NOMO-1 treated with dmso at 0.1 percent for 144 hours (cell line): ENCODE measurements at regions not wholly inside any gene's neighbourhood (a gene's known extent, or its start where the extent isn't known, plus 50 kb on each side); places are given as distances from the start of the nearest gene placed in this dataset.
"Not testable (repeated sequence)": the region's sequence is repeated elsewhere in the genome, so short reads cannot be mapped to it uniquely, and the experiment has no call there.

Source experiments
- DNase-seq: peaks from one replicate; lab custom pipeline; 2025; ENCODE audit not compliant: unreplicated experiment; lab: John Stamatoyannopoulos, UW

DNA sequence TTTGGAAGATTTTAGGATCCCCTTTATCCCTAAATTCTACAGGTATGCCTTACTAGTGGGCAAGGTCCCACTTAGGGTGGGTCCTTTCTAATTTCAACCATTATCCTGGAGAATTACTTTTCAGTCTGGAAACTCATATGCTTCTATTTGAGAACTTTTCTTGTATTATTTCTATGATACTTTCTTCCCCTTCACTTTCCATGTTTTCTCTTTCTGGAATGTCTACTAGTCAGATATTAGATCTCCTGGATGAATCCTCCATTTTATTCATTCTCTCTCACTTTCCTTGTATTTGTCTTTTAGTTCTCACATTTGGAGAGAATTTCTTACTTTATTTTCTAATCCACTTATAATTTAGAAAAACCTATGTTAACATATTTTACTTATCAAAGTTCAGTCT, 83.9 kb upstream of the SIPA1L2 start:
- DNase-seq, result no peak

DNA sequence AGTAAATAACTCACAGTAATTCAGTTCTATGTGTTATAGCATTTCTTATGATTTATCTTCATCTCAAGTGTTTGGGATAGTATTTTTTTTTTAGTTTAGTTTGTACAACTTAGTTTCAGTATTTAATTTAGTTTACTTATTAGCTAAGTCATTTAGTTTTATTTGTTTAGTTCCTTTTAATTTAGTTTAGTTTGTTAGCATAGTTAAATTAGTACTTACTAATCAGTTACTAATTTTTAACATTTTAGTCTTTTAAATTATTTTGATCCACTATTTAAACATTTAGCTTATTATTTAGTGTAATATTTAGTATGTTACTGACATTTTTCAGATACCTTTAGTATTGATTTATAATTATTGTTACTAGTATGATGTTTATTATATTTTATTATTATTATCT, 85.2 kb upstream of the SIPA1L2 start:
- DNase-seq, result no peak

DNA sequence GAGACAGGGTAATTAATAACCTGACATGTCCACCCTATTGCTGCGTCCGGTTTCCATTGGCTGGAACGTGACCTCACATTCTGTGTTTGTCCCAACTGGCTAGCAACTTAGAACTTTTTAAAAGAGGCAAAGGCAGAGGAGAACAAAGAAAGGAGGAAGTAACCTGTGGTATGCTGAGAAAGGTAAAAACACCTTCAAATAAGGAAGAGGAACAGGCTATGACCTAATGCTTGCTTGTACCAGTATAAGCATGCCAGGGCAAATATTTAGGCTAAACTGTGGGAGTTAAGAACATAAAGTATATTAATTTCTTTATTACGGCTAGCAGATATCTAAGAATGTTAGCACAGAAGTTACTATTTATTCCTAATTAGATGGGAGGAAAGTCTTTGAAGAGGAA, 87.3 kb upstream of the MAP10 start:
- DNase-seq, result not testable (repeated sequence)

DNA sequence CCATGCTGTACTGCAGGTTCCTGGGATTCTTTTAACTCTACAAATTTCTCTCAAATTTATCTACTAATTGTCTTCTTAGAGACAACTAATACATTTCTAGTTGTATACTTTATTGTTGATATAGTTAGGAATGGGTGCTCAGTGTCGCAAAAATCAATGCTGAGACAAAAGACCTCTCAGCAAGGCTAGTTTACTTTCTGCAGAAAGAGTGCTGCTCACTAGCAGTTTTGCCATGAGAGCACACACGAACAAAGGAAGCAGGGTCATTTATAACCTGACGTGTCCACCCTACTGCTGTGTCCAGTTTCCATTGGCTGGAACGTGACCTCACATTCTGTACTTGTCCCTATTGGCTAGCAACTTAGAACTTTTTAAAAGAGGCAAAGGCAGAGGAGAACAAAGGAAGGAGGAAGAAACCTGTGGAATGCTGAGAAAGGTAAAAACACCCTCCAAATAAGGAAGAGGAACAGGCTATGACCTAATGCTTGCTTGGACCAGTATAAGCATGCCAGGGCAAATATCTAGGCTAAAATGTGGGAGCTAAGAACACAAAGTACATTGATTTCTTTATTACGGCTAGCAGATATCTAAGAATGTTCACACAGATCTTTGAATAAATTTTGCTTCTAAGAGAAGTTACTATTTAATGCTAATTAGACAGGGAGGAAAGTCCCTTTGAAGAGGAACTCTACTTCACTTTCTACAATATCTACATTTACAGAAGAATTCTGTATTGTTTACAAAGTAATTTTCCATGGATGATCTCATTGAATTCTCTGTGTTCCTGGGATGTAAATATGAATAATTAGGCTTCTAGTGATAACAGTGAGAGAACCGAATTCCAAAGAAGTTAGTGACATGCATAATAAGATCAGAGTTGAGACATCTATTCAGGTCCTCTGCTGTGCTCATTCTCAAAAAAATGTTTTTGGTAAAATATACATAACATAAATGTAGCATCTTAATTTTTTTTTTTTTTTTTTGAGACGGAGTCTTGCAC, 86.0 kb upstream of the MAP10 start:
- DNase-seq, result no peak

DNA sequence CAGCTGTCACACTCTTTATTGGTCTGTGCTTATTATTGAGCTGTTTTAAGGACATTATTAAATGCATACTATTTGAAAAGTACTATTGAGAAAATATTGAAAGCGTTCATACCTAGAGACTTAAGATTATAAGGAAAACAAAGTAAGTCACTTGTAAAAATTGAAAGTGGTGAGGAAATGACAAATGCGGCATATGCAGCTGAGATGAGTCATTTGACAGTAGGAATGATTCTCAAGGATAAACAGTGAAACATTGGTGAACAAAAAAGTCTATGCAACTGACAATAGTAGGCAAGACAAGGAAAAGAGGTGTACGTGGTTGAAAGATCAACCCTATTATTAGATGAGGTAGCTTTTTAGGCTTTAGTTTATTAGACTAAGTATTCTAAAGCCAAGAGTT, 82.6 kb upstream of the MAP10 start:
- DNase-seq, result no peak

DNA sequence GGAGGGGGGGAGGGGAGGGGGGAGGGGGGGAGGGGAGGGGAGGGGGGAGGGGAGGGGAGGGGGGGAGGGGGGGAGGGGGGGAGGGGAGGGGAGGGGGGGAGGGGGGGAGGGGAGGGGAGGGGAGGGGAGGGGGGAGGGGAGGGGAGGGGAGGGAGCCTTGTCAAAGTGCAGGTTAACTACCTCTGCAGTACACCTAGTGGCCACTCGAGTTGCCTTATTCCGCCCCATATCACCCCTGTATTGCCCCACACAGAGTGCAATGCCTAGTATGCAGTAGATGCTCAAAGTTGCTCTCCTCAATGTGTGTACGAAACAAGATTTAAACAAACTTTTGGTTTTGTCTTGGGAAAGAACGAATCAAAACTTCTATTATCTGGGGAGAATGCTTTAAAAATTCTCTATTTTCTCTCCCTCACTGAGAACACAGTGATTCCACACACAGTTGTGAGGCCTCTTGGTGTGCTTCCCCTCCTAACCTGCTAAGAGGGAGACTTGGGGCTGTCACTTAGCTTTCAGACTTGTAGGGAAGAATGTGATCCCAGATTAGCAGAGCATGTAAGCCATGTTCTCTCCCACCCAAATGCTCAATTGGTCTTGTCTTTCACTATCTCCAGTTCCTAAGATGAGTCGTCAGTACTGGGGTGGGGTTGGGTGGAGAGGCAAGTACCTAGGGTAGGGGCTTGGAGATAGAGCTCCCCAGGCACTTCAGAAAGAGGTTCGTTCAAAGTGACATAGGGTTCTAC, 79.7 kb upstream of the MAP10 start:
- DNase-seq, result no peak

DNA sequence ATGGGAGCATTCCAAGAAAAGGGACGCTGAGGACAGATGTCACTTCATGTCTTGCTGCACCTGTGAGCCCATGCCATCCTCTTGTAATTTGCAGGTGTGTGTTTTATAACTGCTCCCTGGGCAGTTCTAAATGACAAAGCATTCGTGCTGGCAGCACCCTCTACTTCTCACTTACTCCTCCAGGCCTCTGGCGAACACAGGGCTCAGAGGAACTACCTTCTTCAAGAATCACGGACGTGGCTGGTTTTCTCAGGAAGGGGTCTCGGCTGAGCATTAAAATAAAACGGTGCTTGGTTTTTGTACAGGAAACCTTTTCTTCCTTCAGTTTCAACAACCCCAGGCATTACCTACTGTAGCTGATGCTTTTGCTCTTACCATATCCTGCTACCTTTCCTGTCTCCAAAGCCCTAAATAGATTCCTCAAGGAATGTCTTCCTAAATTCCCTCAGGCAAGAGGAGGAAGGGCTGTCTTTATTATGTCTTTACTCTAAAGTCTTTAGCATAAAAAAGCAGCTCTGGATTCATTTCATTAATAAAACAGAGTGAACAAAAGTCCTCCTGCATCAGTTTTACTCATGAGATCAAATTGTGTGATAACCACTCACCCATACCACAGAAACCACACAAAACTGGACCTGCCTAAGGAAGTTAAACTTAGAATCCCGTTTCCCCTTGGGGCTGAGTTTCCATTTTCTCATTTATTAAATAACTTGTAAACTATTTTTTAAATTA, 79.0 kb upstream of the MAP10 start:
- DNase-seq, result peak; percentile 19

DNA sequence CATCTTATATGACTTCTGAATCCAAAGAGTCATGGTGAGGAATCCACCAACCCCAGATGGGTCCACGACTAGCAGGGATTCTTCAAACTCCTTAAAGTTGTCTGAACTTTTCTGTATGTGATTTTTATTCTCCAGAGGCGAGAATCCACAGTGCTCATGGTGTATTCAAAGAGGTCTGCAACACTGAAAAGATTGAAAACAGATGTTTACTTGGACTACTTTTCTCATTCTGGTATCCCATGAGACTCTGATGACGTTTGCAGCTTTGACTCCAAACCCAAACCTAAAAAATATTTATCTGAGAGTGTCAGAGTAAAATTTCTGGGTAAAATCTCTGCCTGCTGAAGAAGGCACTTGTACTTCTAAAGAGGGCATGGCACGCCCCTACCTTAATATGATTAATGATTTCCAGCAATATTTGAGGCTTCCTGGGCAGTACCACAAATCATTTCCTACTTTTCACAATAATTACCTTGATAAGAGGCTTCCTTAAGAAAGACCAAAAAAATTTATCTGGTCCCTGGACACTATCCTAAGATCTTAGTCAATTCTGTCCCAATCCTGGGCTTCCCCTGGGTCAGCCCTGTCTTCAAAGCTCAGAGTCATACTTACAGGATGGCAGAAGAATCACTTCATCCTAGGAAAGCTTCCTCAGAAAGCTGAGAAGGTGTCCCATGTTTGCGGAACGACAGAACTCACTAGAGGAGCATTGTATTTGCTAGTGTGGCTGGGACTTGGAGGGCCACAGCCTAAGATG, 76.5 kb upstream of the MAP10 start:
- no peak for DNase-seq

DNA sequence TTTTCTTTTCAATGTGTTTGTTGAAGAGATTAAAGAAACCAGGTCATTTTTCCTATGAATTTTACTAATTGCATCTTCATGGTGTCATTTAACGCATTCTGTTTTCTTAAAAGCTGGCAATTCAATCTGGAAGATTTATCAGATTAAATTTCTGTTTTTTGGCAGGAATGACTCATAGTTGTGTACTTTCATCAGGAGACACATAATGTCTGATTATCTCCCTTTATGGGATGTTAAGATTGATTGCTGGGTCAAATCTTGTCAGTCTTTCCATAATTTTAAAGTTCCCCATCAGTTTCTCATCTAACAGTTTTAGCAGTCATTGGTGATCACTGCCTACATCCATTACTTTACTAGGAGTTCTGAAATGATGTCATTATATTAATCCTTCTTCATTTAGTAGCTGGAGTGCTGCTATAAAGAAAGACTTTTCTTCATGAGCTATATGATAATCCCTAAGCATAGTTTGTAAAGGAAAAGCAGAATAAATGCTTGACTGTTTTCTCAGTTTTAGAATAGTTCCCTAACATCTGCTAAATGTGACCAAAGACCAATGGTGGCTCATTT, 72.8 kb upstream of the MAP10 start:
- no peak for DNase-seq

DNA sequence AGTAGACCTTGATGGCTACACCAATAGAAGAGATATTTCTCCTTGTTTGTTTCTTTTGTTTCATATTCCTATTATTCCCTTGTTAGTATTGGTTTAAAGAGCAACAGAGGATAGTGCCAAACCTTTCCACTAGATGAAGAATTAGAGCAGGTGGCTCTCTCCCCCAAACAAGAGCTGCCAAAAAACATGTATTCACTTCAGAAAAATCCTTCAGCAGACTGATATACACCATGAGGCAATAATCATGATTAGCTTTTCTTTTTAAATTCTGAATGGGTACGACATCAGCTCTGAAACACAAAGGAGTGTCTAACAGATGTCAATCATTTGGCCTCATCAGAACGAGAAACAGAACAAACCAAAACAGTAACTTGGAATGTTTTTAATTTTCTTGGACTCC, 67.3 kb upstream of the MAP10 start:
- DNase-seq, result no peak

DNA sequence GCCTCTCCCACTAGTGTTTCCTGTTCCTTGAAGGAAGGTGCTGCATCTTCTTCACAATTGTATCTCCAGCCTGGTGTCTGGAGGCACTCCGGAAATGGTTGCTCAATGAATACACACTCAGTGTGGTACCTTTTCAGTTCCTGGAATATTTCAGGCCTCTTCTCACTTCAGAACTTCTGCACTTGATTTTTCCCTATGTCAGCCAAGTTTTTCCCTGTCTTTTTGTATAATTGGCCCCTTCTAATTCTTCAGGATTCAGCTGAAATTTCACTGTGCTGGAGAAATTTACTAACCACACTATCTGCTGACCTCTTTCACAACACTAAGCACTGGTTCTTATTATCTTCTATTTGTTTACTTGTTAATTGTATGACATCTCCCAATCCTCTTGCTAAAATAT, 61.2 kb upstream of the MAP10 start:
- DNase-seq, result no peak

DNA sequence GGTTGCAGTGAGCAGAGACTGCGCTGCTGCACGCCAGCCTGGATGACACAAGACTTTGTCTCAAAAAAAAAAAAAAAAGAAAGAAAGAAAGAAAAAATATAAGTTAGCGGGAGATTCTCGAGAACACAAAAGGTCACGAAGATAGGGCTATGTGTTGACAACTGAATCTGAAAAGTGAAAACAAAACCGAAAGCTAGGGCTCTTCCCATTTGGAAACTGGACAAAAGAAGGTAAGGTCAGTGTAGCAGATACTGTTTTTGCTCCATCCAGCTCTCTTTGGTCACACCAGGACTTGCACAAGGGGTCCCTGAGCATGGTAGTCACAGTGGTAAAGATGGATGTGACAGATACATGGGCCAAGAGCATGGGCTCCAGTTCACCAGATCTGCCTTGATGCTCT, 60.4 kb upstream of the MAP10 start:
- no peak for DNase-seq

DNA sequence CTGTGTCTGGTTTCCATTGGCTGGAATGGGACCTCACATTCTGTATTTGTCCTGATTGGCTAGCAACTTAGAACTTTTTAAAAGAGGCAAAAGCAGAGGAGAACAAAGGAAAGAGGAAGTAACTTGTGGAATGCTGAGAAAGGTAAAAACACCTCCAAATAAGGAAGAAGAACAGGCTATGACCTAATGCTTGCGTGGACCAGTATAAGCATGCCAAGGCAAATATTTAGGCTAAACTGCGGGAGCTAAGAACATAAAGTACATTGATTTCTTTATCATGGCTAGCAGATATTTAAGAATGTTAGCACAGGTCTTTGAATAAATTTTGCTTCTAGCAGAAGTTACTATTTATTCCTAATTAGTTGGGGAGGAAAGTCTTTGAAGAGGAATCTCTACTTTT, 59.5 kb upstream of the MAP10 start:
- not testable (repeated sequence) for DNase-seq

DNA sequence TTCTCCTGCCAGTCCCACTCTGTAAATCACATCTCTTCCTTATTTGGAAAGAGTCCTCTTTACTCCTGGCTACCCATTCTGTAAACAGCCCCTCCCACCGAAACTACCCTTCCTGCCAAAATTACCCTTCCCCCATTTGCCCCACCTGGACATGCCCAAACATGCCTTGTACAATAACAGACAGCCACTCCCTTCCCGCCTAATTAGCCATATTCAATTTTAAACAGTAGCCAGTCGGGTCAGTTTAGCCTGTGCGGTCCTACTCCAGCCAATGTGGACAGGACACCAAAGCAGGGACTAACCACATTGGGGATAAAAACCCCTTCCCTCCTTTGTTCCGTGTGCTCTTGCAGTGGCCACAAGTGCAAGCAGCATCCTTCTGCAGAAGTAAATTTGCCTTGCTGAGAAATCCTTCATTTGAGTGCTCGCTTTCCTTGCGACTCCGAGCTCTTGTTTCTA, 56.3 kb upstream of the MAP10 start:
- DNase-seq, result no peak

DNA sequence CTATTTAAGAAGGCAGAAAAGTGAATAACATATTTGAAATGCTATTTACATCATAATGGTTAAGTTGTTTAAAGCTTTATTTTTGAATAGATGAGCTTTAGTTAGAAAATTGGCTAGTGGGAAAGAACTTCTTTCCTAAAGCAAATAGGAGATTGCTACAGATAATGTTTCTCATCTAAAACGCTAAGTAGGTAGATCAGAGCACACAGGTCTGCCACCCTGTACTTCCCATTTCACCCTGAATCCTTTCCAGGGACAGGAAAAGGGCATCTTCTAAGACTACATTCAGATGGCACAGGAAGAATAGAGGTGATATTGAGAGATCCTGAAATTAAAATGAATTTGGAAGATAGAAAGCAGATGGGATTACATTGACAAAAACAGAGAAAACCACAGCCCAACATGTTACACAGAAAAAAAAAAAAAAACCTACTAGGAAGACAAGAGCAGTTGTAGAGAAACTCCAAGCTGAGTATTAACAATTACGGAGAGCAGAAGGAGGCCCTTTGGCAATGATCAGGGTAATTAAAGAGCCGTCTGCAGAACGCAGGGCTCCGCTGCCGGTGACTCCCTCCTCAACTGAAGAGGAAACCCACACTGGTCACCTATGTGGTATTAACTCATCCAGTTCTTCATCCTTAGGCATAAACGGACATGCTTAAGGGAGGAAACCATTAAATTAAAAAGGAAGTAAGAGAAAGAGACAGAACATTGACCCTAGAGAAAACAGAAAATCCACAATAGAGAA, 53.6 kb upstream of the MAP10 start:
- peak; percentile 88 for DNase-seq

DNA sequence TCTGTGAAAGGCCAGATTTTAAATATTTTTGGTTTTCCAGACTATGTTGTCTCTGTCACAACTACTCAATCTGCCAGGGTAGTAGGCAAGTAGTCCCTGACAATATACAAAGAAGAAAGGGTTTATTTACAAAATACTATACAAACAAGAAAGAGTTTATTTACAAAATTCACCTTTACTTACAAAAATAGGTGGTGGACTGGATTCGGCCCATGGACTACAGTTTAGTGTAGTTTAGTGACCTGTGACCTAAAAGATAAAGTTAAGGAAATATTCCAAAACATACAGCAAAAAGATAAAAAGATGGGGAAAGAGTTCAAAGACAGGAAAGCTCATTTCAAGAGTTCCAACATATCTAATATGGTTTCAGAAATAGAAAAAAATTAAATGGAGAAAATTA, 52.9 kb upstream of the MAP10 start:
- no peak for DNase-seq

DNA sequence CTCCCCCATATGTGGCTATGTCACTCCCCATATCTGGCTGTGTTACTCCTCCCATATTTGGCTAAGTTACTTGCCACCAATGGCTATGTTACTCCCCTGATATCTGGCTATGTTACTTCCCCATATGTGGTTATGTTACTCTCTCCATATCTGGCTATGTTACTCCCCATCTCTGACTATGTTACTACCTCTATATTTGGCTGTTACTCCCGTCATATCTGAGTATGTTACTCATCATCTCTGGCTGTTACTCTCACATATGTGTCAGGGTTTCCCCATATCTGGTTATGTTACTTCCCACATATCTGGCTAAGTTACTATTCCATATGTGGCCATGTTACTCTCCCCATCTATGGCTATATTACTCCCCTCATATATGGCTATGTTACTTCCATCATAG, 50.3 kb upstream of the MAP10 start:
- no peak for DNase-seq
